GM12878 (cell line): ENCODE measurements at regions not wholly inside any gene's neighbourhood (a gene's known extent, or its start where the extent isn't known, plus 50 kb on each side); places are given as distances from the start of the nearest gene placed in this dataset.

Experiments
- ATAC-seq: fragments of 200-7000 bp; cut with Tn5 transposase; 3 replicates; pipeline ENCODE4 v1.9.1; 2020; ENCODE audit warnings: mild to moderate bottlenecking, moderate library complexity
- BruUV-seq: library from RNA; stranded (reverse); fragments of 400-500 nt; replicated peaks from 2 replicates; lab custom pipeline; 2021; lab: Mats Ljungman, UMichigan
- CTCF ChIA-PET: fragments of 300-600 bp; sonication (Branson Sonifier 250); formaldehyde crosslinking; extraction: SDS; loops from one replicate; lab custom pipeline; 2021; ENCODE audit warnings: inconsistent platforms; lab: Yijun Ruan, JAX
- POLR2A ChIA-PET: fragments of 350-600 bp; formaldehyde crosslinking; extraction: SDS; loops from one replicate; lab custom pipeline; 2021; ENCODE audit warnings: inconsistent platforms; lab: Charles Lee
- RAD21 ChIA-PET: fragments of 300-600 bp; sonication (Branson Sonifier 250); formaldehyde crosslinking; loops from one replicate; lab custom pipeline; 2023; ENCODE audit warnings: antibody characterized with exemption; ENCODE audit not compliant: unreplicated experiment; lab: Charles Lee
- SMC1A ChIA-PET: fragments of 300-600 bp; sonication (Branson Sonifier 250); formaldehyde crosslinking; loops from one replicate; lab custom pipeline; 2023; ENCODE audit not compliant: unreplicated experiment, uncharacterized antibody; lab: Charles Lee
- DNase-seq: peaks from one replicate; pipeline ENCODE4 v3.0.0-alpha.2; 2011; ENCODE audit warnings: low read depth, low spot score
- FAIRE-seq: peaks from 3 replicates; lab custom pipeline; 2011; peaks lifted over from hg19 to GRCh38; lab: Jason Lieb, UNC
- H2AFZ ChIP-seq: 2 replicates; pipeline ENCODE4 v1.6.0; 2011; ENCODE audit warnings: low read depth, low read length, control low read depth; ENCODE audit not compliant: control insufficient read depth
- H3K27ac ChIP-seq: 2 replicates; pipeline ENCODE4 v1.5.1; 2011; ENCODE audit warnings: control low read depth; ENCODE audit not compliant: control insufficient read depth, insufficient read depth
- H3K27me3 ChIP-seq, 2 experiments: replicated peaks in 1 of 2; 2 replicates each; pipeline versions ENCODE4 v1.6.0 to v1.6.1; 2011; ENCODE audit warnings: low read length in 1 of 2; ENCODE audit not compliant: control insufficient read depth in 2 of 2, insufficient read depth in 2 of 2
- H3K36me3 ChIP-seq, 2 experiments: 2 replicates each; pipeline ENCODE4 v1.5.1; 2011; ENCODE audit warnings: low read length in 1 of 2; ENCODE audit not compliant: control insufficient read depth in 2 of 2, insufficient read depth in 2 of 2
- H3K4me1 ChIP-seq: 2 replicates; pipeline ENCODE4 v1.6.1; 2011; ENCODE audit warnings: mild to moderate bottlenecking, low read length, moderate library complexity, mixed read lengths; ENCODE audit not compliant: control insufficient read depth, insufficient read depth
- H3K4me2 ChIP-seq: 2 replicates; pipeline ENCODE4 v1.6.0; 2011; ENCODE audit warnings: control low read depth; ENCODE audit not compliant: control insufficient read depth, insufficient read depth
- H3K4me3 ChIP-seq: fragments of 200-600 bp; sonication (generic); 2 replicates; pipeline ENCODE4 v1.5.1; 2016
- H3K79me2 ChIP-seq: 2 replicates; pipeline ENCODE4 v1.6.0; 2011; ENCODE audit warnings: low read length; ENCODE audit not compliant: control insufficient read depth, insufficient read depth
- H3K9ac ChIP-seq: 2 replicates; pipeline ENCODE4 v1.8.0; 2011; ENCODE audit warnings: low read length, control low read depth, mixed read lengths; ENCODE audit not compliant: control insufficient read depth, insufficient read depth
- H3K9me3 ChIP-seq: replicated peaks from 3 replicates; pipeline ENCODE4 v1.5.1; 2011; ENCODE audit warnings: mild to moderate bottlenecking, low read length; ENCODE audit not compliant: control insufficient read depth, insufficient read depth
- H4K20me1 ChIP-seq: 2 replicates; pipeline ENCODE4 v1.6.0; 2011; ENCODE audit not compliant: control insufficient read depth, insufficient read depth
- BCL11A ChIP-seq: IDR thresholded peaks from 2 replicates; pipeline ENCODE4 v1.6.1; 2011; ENCODE audit warnings: low read depth, low read length
- FOS ChIP-seq: IDR thresholded peaks from 3 replicates; pipeline ENCODE4 v1.6.1; 2011; ENCODE audit warnings: borderline replicate concordance; ENCODE audit not compliant: insufficient read length; ENCODE audit errors: extremely low read depth
- MXI1 ChIP-seq: fragments of 150-350 bp; IDR thresholded peaks from 2 replicates; pipeline ENCODE4 v1.6.1; 2011; ENCODE audit warnings: low read depth, mild to moderate bottlenecking, inconsistent platforms, low read length, improper control_type of control experiment
- RAD21 ChIP-seq: IDR thresholded peaks from 2 replicates; pipeline ENCODE4 v1.6.1; 2011; ENCODE audit warnings: mild to moderate bottlenecking, low read depth, low read length, moderate library complexity; ENCODE audit not compliant: insufficient read depth
- RBBP5 ChIP-seq: fragments of 200-600 bp; sonication (generic); conservative IDR thresholded peaks from 2 replicates; pipeline ENCODE4 v1.6.1; 2016
- SIX5 ChIP-seq: IDR thresholded peaks from 2 replicates; pipeline ENCODE4 v1.6.1; 2011; ENCODE audit warnings: mild to moderate bottlenecking, low read depth, low read length, moderate library complexity; ENCODE audit not compliant: severe bottlenecking
- SUZ12 ChIP-seq: fragments of 200-600 bp; sonication (generic); IDR thresholded peaks from one replicate; pipeline ENCODE4 v1.6.1; 2018; ENCODE audit warnings: antibody characterized with exemption, mild to moderate bottlenecking; ENCODE audit not compliant: unreplicated experiment
- TCF7 ChIP-seq: IDR thresholded peaks from 2 replicates; pipeline ENCODE4 v1.6.1; 2014; ENCODE audit warnings: antibody characterized with exemption, borderline replicate concordance
- whole genome bisulfite sequencing: methylation state at CpG from one replicate; pipeline ENCODE4 v1.1.6; 2016; ENCODE audit warnings: low lambda C conversion rate; ENCODE audit not compliant: insufficient replicate concordance, insufficient coverage; ENCODE audit errors: missing lambda C conversion rate; 5-methylcytosine and 5-hydroxymethylcytosine counted together
- in situ Hi-C: fragments of 300-500 bp; cut with MboI; formaldehyde crosslinking; loops from 9 replicates; pipeline ENCODE4 v1.14.3; 2018; ENCODE audit warnings: mixed read lengths
- intact Hi-C: fragments of 100-400 bp; cut with micrococcal nuclease; formaldehyde crosslinking; loops from one replicate; pipeline ENCODE4 v1.14.2; 2022; ENCODE audit not compliant: unreplicated experiment
- TF ChIP-seq, protein P1 (sequence below): fragments of 450-650 bp; formaldehyde crosslinking; IDR thresholded peaks from 2 replicates; pipeline ENCODE4 v1.5.0; 2022; ENCODE audit warnings: mild to moderate bottlenecking, missing genetic modification characterization
- TF ChIP-seq, protein P2 (sequence below): fragments of 450-650 bp; IDR thresholded peaks from 2 replicates; pipeline ENCODE4 v1.6.1; 2017; ENCODE audit warnings: mild to moderate bottlenecking, low read depth, inconsistent platforms; ENCODE audit not compliant: poor library complexity, severe bottlenecking
- TF ChIP-seq, protein P3 (sequence below): IDR thresholded peaks from 2 replicates; pipeline ENCODE4 v1.6.1; 2012; ENCODE audit warnings: low read depth, low read length, improper control_type of control experiment
- TF ChIP-seq, protein P4 (sequence below): IDR thresholded peaks from 2 replicates; pipeline ENCODE4 v1.6.1; 2012; ENCODE audit warnings: low read depth, low read length, improper control_type of control experiment
- TF ChIP-seq, protein P5 (sequence below): fragments of 450-650 bp; IDR thresholded peaks from 2 replicates; pipeline ENCODE4 v1.6.1; 2018; ENCODE audit warnings: mild to moderate bottlenecking, low read depth, moderate library complexity; ENCODE audit not compliant: partially characterized antibody

DNA sequence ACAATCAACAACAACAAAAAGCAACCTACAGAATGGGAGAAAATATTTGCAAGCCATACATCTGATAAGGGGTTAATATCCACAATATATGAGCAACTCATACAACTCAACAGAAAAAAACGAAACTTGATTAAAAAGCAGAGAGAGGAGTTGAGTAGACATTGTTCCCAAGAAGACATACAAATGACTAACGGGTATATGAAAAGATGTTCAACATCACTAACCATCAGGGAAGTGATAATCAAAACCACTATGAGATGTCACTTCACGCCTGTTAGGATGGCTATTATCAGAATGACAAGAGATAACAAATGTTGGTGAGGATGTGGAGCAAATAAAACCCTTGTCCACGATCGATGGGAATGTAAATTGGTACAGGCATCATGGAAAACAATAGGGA, 145.9 kb downstream of the NRN1 start:
- Histone ChIP-seq H2AFZ (no peak overlapping the region), H4K20me1 (no peaks in the 10 kb centered on the region), H3K27me3 (no peaks in the 10 kb centered on the region; a peak in 1 of 4 replicates), H3K4me1 (no peaks in the 10 kb centered on the region), H3K79me2 (no peaks in the 10 kb centered on the region), H3K4me3 (no peak overlapping the region), H3K9ac (no peak overlapping the region), H3K36me3 (no peaks in the 10 kb centered on the region), H3K27ac (no peak overlapping the region), H3K4me2 (no peak overlapping the region), H3K9me3 (no peaks in the 10 kb centered on the region)
- FAIRE-seq (peak; percentile 78), DNase-seq (no peak), ATAC-seq (no peak)
- ChIA-PET SMC1A (no interaction called here), POLR2A (no interaction called here), CTCF (no interaction called here), RAD21 (no interaction called here)
- TF ChIP-seq, protein P1, sequence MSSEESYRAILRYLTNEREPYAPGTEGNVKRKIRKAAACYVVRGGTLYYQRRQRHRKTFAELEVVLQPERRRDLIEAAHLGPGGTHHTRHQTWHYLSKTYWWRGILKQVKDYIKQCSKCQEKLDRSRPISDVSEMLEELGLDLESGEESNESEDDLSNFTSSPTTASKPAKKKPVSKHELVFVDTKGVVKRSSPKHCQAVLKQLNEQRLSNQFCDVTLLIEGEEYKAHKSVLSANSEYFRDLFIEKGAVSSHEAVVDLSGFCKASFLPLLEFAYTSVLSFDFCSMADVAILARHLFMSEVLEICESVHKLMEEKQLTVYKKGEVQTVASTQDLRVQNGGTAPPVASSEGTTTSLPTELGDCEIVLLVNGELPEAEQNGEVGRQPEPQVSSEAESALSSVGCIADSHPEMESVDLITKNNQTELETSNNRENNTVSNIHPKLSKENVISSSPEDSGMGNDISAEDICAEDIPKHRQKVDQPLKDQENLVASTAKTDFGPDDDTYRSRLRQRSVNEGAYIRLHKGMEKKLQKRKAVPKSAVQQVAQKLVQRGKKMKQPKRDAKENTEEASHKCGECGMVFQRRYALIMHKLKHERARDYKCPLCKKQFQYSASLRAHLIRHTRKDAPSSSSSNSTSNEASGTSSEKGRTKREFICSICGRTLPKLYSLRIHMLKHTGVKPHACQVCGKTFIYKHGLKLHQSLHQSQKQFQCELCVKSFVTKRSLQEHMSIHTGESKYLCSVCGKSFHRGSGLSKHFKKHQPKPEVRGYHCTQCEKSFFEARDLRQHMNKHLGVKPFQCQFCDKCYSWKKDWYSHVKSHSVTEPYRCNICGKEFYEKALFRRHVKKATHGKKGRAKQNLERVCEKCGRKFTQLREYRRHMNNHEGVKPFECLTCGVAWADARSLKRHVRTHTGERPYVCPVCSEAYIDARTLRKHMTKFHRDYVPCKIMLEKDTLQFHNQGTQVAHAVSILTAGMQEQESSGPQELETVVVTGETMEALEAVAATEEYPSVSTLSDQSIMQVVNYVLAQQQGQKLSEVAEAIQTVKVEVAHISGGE (CRISPR knock-in tag) = no peak
- TF ChIP-seq TCF7 (no peak), FOS (no peak), BCL11A (no peak), SIX5 (no peak), RAD21 (no peak), SUZ12 (no peak), RBBP5 (no peak), MXI1 (no peak)
- TF ChIP-seq, protein P2, sequence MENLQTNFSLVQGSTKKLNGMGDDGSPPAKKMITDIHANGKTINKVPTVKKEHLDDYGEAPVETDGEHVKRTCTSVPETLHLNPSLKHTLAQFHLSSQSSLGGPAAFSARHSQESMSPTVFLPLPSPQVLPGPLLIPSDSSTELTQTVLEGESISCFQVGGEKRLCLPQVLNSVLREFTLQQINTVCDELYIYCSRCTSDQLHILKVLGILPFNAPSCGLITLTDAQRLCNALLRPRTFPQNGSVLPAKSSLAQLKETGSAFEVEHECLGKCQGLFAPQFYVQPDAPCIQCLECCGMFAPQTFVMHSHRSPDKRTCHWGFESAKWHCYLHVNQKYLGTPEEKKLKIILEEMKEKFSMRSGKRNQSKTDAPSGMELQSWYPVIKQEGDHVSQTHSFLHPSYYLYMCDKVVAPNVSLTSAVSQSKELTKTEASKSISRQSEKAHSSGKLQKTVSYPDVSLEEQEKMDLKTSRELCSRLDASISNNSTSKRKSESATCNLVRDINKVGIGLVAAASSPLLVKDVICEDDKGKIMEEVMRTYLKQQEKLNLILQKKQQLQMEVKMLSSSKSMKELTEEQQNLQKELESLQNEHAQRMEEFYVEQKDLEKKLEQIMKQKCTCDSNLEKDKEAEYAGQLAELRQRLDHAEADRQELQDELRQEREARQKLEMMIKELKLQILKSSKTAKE = no peak
- TF ChIP-seq, protein P3, sequence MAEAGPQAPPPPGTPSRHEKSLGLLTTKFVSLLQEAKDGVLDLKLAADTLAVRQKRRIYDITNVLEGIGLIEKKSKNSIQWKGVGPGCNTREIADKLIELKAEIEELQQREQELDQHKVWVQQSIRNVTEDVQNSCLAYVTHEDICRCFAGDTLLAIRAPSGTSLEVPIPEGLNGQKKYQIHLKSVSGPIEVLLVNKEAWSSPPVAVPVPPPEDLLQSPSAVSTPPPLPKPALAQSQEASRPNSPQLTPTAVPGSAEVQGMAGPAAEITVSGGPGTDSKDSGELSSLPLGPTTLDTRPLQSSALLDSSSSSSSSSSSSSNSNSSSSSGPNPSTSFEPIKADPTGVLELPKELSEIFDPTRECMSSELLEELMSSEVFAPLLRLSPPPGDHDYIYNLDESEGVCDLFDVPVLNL = no peak
- TF ChIP-seq, protein P4, sequence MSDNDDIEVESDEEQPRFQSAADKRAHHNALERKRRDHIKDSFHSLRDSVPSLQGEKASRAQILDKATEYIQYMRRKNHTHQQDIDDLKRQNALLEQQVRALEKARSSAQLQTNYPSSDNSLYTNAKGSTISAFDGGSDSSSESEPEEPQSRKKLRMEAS = no peak
- TF ChIP-seq, protein P5, sequence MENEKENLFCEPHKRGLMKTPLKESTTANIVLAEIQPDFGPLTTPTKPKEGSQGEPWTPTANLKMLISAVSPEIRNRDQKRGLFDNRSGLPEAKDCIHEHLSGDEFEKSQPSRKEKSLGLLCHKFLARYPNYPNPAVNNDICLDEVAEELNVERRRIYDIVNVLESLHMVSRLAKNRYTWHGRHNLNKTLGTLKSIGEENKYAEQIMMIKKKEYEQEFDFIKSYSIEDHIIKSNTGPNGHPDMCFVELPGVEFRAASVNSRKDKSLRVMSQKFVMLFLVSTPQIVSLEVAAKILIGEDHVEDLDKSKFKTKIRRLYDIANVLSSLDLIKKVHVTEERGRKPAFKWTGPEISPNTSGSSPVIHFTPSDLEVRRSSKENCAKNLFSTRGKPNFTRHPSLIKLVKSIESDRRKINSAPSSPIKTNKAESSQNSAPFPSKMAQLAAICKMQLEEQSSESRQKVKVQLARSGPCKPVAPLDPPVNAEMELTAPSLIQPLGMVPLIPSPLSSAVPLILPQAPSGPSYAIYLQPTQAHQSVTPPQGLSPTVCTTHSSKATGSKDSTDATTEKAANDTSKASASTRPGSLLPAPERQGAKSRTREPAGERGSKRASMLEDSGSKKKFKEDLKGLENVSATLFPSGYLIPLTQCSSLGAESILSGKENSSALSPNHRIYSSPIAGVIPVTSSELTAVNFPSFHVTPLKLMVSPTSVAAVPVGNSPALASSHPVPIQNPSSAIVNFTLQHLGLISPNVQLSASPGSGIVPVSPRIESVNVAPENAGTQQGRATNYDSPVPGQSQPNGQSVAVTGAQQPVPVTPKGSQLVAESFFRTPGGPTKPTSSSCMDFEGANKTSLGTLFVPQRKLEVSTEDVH = no peak
- in situ Hi-C loops (no loop called here), intact Hi-C loops (no loop called here)
- BruUV-seq = no TSS peak
- 51% methylated on average over 5 of the region's 5 CpGs for WGBS
